Activated CD4-positive, alpha-beta T cell treated with anti-CD3 and anti-CD28 coated beads for 24 hours (primary cell): ENCODE measurements at regions not wholly inside any gene's neighbourhood (a gene's known extent, or its start where the extent isn't known, plus 50 kb on each side); places are given as distances from the start of the nearest gene placed in this dataset.

Source experiments
- DNase-seq, 2 donors: peaks; one replicate each; pipeline ENCODE4 v3.0.0-alpha.2; 2020; ENCODE audit warnings: low read depth in 2 of 2

GRCh38 chr10:113967126-113967525 is 76.5 kb upstream of the ADRB1 start:
- no peak for DNase-seq

DNA sequence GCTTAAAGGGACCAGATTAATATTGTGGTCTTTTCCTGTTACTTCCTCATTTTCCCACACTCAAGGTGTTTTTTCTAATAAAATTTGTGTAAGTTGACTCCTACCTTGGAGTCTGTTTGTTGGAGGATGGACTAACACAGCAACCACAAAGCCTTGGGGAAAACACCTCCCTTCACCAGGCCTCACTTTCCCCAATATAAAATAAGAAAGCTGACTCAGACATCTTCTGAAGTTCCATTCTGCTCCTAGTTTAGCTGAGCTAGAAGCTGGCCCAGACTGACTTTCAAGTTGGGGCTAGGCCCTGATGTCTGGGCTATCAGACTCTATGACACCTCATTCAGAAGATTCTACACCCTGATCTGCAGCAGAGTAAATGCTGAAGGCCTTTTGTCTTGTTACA is 73.0 kb upstream of the ADRB1 start:
- no peak for DNase-seq

GRCh38 chr10:113971349-113971973 is 72.2 kb upstream of the ADRB1 start:
- no peak for DNase-seq

GRCh38 chr10:113977174-113977573 is 66.5 kb upstream of the ADRB1 start:
- DNase-seq = no peak

DNA sequence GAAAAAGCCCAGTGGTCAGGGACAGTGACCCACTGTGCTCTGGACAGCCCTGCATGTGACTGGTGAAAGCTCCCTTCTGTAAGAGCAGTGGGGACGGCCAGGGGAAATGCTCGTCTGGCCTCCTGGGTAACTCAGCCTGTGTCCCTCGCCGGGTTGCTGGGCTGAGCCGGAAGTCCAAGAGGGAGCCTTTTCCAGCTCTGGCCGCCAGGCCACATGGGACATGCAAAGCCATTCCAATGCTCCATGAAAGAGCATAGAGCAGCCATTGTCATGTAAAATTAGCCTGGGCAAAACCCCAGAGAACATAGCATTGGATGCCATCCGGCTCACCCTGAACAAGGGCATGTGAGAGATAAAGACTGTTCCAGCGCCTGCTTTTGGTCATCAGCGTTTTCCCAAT is 64.9 kb upstream of the ADRB1 start:
- DNase-seq = no peak

DNA sequence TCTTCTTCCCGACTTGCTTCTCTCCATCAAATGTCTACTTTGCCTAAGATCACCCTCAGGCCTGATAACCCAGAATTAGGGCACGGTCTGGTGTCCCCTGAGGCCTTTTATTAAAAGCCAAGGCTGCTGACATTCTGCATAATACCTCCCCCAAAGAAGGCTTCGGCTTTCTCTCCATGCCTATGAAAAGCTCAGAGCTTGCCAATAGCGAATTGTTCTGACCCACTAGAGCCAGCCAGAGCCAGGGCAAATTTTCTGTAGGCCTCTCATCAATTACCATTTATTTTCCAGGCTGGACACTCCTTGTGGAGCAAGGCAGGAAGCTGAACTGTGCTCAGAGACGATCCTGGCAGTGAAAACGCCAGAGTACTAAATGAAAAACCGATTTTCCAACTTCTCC is 64.3 kb upstream of the ADRB1 start:
- no peak for DNase-seq

- no peak for DNase-seq
Measured at GRCh38 chr10:113980408-113981087, 63.1 kb upstream of the ADRB1 start.

- no peak for DNase-seq
Measured at GRCh38 chr10:113982296-113982695, 61.4 kb upstream of the ADRB1 start.

DNA sequence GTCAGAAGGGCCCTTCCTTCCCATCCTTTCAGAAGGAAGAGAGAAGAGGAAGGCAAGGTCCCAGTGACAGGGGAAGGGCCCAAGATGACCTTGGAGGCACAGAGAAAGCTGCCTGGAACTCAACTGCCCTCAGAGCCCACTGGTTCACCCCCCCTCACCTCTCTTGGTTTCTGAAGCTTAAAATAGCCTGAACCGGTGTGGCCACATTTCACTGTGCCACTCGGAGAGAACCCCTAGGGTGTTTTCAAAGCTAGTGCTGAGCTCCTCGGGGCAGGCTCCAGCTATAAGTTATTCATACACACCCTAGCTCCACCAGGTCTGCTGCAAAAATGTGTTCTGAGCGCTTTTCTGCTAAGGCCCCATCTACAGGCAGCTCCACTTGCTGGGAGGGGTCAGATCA is 60.9 kb upstream of the ADRB1 start:
- DNase-seq = no peak

DNA sequence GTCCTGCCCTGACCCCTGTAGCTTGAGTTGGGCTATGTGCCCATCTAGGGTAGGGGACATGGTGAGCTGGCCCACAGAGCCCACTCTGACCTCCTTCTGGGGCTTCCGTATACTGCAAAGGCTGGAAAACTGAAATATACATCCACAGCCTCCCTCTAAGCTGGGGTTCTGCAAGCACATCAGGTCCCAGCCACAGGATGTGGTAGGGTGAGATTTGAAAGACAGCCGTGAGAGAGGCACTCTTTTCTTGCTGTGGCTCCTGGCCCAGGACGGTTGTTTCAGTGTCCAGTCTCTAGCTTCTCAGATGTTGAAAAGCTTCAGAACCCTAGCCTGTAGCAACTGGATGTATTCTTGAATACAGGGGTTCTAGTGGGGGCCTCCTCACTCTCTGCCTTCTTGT is 60.1 kb upstream of the ADRB1 start:
- DNase-seq = no peak

GRCh38 chr10:113985297-113985844 is 58.3 kb upstream of the ADRB1 start:
- DNase-seq = no peak

DNA sequence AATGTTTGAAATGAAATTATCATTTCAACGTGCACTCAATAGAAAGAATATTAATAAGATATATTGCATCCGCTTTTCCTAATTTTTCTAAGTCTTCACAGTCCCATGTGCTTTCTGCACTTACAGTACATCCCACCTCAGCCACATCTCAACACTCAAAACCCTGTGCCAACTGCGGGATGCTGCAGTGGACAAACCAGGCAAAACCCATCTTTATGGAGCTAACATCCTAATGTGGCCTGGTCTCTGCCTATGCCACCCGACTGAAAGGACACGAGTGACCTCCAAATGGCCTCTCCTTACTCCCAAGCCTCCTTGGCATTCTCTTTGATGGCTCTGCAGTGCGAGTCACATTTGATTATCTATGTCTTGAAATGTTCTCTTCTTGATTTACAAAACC is 57.4 kb upstream of the ADRB1 start:
- DNase-seq = no peak

DNA sequence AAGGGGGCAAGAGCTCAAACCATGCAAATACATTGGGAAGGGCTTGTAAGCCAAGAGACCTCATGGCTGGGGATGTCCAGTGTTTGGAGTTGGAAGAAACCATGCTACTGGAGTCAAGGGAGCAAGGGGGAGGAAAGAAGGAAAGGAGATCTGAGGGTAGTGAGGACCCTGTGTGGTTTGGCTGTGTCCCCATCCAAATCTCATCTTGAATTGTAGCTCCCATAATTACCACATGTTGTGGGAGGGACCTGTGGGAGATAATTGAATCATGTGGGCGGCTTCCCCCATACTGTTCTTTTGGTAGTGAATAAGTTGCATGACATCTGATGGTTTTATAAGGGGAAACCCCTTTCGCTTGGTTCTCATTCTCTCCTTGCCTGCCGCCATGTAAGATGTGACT is 56.5 kb upstream of the ADRB1 start:
- no peak for DNase-seq

- DNase-seq = no peak
Measured at GRCh38 chr10:113987805-113988204, 55.9 kb upstream of the ADRB1 start.

DNA sequence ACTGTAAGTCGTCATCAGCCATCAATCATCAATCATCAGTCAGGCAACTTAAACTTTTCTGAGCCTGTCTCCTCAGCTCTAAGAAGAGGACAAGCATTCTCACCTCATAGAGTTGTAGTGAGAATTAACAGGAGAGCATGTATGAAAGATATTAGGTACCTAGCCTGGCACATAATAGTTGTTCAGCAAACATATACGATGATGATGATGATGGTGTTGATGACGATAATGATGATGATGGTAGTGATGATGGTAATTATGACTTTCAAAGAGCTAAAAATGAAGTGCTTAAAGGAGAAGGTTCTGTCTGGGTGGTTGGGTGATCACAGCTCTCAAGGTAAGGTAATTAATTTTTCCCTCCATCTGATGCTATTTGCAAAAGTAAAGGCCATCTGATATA is 55.1 kb upstream of the ADRB1 start:
- no peak for DNase-seq

- peak; percentile 12 to 22 for DNase-seq
Measured at GRCh38 chr10:113991091-113991860, 52.4 kb upstream of the ADRB1 start.

GRCh38 chr10:113992471-113993011 is 51.1 kb upstream of the ADRB1 start:
- no peak for DNase-seq

GRCh38 chr10:113993489-113993991 is 50.1 kb upstream of the ADRB1 start:
- DNase-seq = no peak
